ENCODE measurements at regions not wholly inside any gene's neighbourhood (a gene's known extent, or its start where the extent isn't known, plus 50 kb on each side); places are given as distances from the start of the nearest gene placed in this dataset.

- ChIA-PET POLR2A (no interaction called here), CTCF (interaction anchor here (0.7 to 1.4 kb wide), 2 partner anchors 63 to 537 kb away, joined by 3 to 4 read pairs; no protein-coding TSS in a partner anchor)
- H3F3A ChIP-seq (replicated peaks; ENCODE audit: insufficient read depth) = no peaks in the 10 kb centered on the region
- 24% methylated on average over 4 of the region's 4 CpGs for WGBS (ENCODE audit: low lambda C conversion rate)
- H3K79me2 ChIP-seq (ENCODE audit: insufficient read depth) = no peaks in the 10 kb centered on the region
- H3K4me1 ChIP-seq (ENCODE audit: control insufficient read depth in 1 of 2, insufficient read depth in 2 of 2, low read depth in 1 of 2, low read length in 1 of 2) = peaks cover 0 to 17% of the 10 kb centered on the region in 2 experiments; a peak in 1 of 4 replicates
- no peak overlapping the region for H3K27ac ChIP-seq (ENCODE audit: low read depth in 2 of 2, low read length in 1 of 2)
- no peaks in the 10 kb centered on the region for H3K27me3 ChIP-seq (ENCODE audit: insufficient read depth)
- TF ChIP-seq EZH2phosphoT487 (IDR thresholded peaks at IDR 0.05; ENCODE audit: borderline replicate concordance, low read depth) = no peak
- H3K4me2 ChIP-seq = no peak overlapping the region
- no peak overlapping the region for H3K4me3 ChIP-seq (ENCODE audit: low read depth in 2 of 2, low read length in 1 of 2)
- H2AFZ ChIP-seq (ENCODE audit: low read depth) = no peak overlapping the region
- H3K9me2 ChIP-seq = no peaks in the 10 kb centered on the region
- H3K9ac ChIP-seq = no peak overlapping the region
- no peaks in the 10 kb centered on the region for H3K36me3 ChIP-seq (replicated peaks in 1 of 2; ENCODE audit: control insufficient read depth in 1 of 2, insufficient read depth in 2 of 2, low read length in 1 of 2)
- no peaks in the 10 kb centered on the region for H3K9me3 ChIP-seq
- H4K20me1 ChIP-seq (ENCODE audit: insufficient read depth) = no peaks in the 10 kb centered on the region
- DNase-seq = no peak
Observed at GRCh38 chr1:18038051-18038450, 69.5 kb upstream of the IGSF21 start.

GRCh38 chr1:18039102-18039501, 68.5 kb upstream of the IGSF21 start:
- TF ChIP-seq IRF3 (IDR thresholded peaks at IDR 0.05; ENCODE audit: low read depth, low read length) (no peak), JUND (IDR thresholded peaks at IDR 0.05) (no peak), FOSL2 (IDR thresholded peaks at IDR 0.05; ENCODE audit: borderline replicate concordance, low read depth) (no peak), YY1 (IDR thresholded peaks at IDR 0.05; ENCODE audit: low read depth) (no peak), MXI1 (IDR thresholded peaks at IDR 0.05; ENCODE audit: low read depth, low read length) (no peak), CHD2 (IDR thresholded peaks at IDR 0.05; ENCODE audit: low read length, partially characterized antibody) (no peak), EZH2phosphoT487 (IDR thresholded peaks at IDR 0.05; ENCODE audit: borderline replicate concordance, low read depth) (no peak), RAD21 (IDR thresholded peaks at IDR 0.05; ENCODE audit: low read length) (no peak), POLR2AphosphoS5 (IDR thresholded peaks at IDR 0.05; ENCODE audit: low read depth, low read length) (no peak), TCF12 (IDR thresholded peaks at IDR 0.05) (no peak), PBX3 (IDR thresholded peaks at IDR 0.05) (no peak), NRF1 (IDR thresholded peaks at IDR 0.05; ENCODE audit: low read depth, low read length) (no peak), SIN3A (IDR thresholded peaks at IDR 0.05; ENCODE audit: borderline replicate concordance, low read depth, low read length) (no peak), SMC3 (IDR thresholded peaks at IDR 0.05; ENCODE audit: low read depth, low read length) (no peak)
- DNase-seq = no peak
- Histone ChIP-seq H3K9me2 (no peaks in the 10 kb centered on the region), H3K27ac (ENCODE audit: low read depth in 2 of 2, low read length in 1 of 2) (no peak overlapping the region), H4K20me1 (ENCODE audit: insufficient read depth) (no peaks in the 10 kb centered on the region), H3K36me3 (replicated peaks in 1 of 2; ENCODE audit: control insufficient read depth in 1 of 2, insufficient read depth in 2 of 2, low read length in 1 of 2) (no peaks in the 10 kb centered on the region), H3K4me2 (no peak overlapping the region), H3K9ac (no peak overlapping the region), H3K79me2 (ENCODE audit: insufficient read depth) (no peaks in the 10 kb centered on the region), H3F3A (replicated peaks; ENCODE audit: insufficient read depth) (no peaks in the 10 kb centered on the region), H3K4me1 (ENCODE audit: control insufficient read depth in 1 of 2, insufficient read depth in 2 of 2, low read depth in 1 of 2, low read length in 1 of 2) (peaks cover 0 to 17% of the 10 kb centered on the region in 2 experiments; a peak in 1 of 4 replicates), H2AFZ (ENCODE audit: low read depth) (no peak overlapping the region), H3K4me3 (ENCODE audit: low read depth in 2 of 2, low read length in 1 of 2) (no peak overlapping the region), H3K9me3 (no peaks in the 10 kb centered on the region), H3K27me3 (ENCODE audit: insufficient read depth) (no peaks in the 10 kb centered on the region)
- WGBS (ENCODE audit: low lambda C conversion rate) = 6% methylated on average over 1 of the region's 1 CpG
- CTCF ChIA-PET = interaction anchor here (1.4 kb wide), 1 partner anchor 62 kb away, joined by 4 read pairs; no protein-coding TSS in a partner anchor
- POLR2A ChIA-PET = no interaction called here
